Effector CD4-positive, alpha-beta T cell (primary cell): ENCODE measurements at regions not wholly inside any gene's neighbourhood (a gene's known extent, or its start where the extent isn't known, plus 50 kb on each side); places are given as distances from the start of the nearest gene placed in this dataset.
"Not testable (repeated sequence)": the region's sequence is repeated elsewhere in the genome, so short reads cannot be mapped to it uniquely, and the experiment has no call there.

Experiments
- DNase-seq: peaks from one replicate; pipeline ENCODE4 v3.0.0-alpha.2; 2020

GRCh38 chr7:65631236-65631635 lies 241.6 kb upstream of the VKORC1L1 start:
- not testable (repeated sequence) for DNase-seq

GRCh38 chr7:65633587-65634404 lies 239.1 kb upstream of the VKORC1L1 start:
- DNase-seq: not testable (repeated sequence)

- not testable (repeated sequence) for DNase-seq
These were observed 234.0 kb upstream of the VKORC1L1 start for GRCh38 chr7:65638918-65639317.

GRCh38 chr7:65639717-65640116 lies 233.2 kb upstream of the VKORC1L1 start:
- DNase-seq: not testable (repeated sequence)

GRCh38 chr7:65643498-65643897 lies 229.4 kb upstream of the VKORC1L1 start:
- not testable (repeated sequence) for DNase-seq

- DNase-seq: not testable (repeated sequence)
These were observed 225.5 kb upstream of the VKORC1L1 start for GRCh38 chr7:65647153-65647964.

- DNase-seq: not testable (repeated sequence)
These were observed 221.7 kb upstream of the VKORC1L1 start for GRCh38 chr7:65651174-65651573.

GRCh38 chr7:65651826-65652592 lies 220.9 kb upstream of the VKORC1L1 start:
- DNase-seq: not testable (repeated sequence)

GRCh38 chr7:65652669-65653068 lies 220.2 kb upstream of the VKORC1L1 start:
- DNase-seq: not testable (repeated sequence)

- not testable (repeated sequence) for DNase-seq
These were observed 216.2 kb upstream of the VKORC1L1 start for GRCh38 chr7:65656494-65657188.

- DNase-seq: not testable (repeated sequence)
These were observed 189.5 kb upstream of the VKORC1L1 start for GRCh38 chr7:65683362-65683761.

GRCh38 chr7:65699026-65699714 lies 173.7 kb upstream of the VKORC1L1 start:
- DNase-seq: not testable (repeated sequence)

- DNase-seq: not testable (repeated sequence)
These were observed 173.0 kb upstream of the VKORC1L1 start for GRCh38 chr7:65699715-65700356.

- DNase-seq: not testable (repeated sequence)
These were observed 153.6 kb upstream of the VKORC1L1 start for GRCh38 chr7:65719123-65719798.

- peak; percentile 68 for DNase-seq
These were observed 150.5 kb upstream of the VKORC1L1 start for GRCh38 chr7:65722361-65722792.

GRCh38 chr7:65727182-65727581 lies 145.7 kb upstream of the VKORC1L1 start:
- not testable (repeated sequence) for DNase-seq

- DNase-seq: no peak
These were observed 141.7 kb upstream of the VKORC1L1 start for GRCh38 chr7:65731129-65731528.

GRCh38 chr7:65731562-65732035 lies 141.3 kb upstream of the VKORC1L1 start:
- DNase-seq: no peak

GRCh38 chr7:65744406-65744805 lies 128.5 kb upstream of the VKORC1L1 start:
- no peak for DNase-seq

- no peak for DNase-seq
These were observed 126.5 kb upstream of the VKORC1L1 start for GRCh38 chr7:65746398-65746669.
